Choroid plexus epithelial cell (primary cell): ENCODE measurements at regions not wholly inside any gene's neighbourhood (a gene's known extent, or its start where the extent isn't known, plus 50 kb on each side); places are given as distances from the start of the nearest gene placed in this dataset.
"Not testable (repeated sequence)": the region's sequence is repeated elsewhere in the genome, so short reads cannot be mapped to it uniquely, and the experiment has no call there.

Experiments used
- DNase-seq: peaks from one replicate; pipeline ENCODE4 v3.0.0-alpha.2; 2010; ENCODE audit warnings: low read depth
- H3K4me3 ChIP-seq: 2 replicates; pipeline ENCODE4 v1.5.1; 2011; ENCODE audit warnings: low read depth, mild to moderate bottlenecking, control low read depth, low read length, moderate library complexity
- TF ChIP-seq, protein P1 (sequence below): conservative IDR thresholded peaks from 2 replicates; pipeline ENCODE4 v1.5.1; 2011; ENCODE audit warnings: low read depth, mild to moderate bottlenecking, control low read depth, inconsistent platforms, low read length, moderate library complexity

DNA sequence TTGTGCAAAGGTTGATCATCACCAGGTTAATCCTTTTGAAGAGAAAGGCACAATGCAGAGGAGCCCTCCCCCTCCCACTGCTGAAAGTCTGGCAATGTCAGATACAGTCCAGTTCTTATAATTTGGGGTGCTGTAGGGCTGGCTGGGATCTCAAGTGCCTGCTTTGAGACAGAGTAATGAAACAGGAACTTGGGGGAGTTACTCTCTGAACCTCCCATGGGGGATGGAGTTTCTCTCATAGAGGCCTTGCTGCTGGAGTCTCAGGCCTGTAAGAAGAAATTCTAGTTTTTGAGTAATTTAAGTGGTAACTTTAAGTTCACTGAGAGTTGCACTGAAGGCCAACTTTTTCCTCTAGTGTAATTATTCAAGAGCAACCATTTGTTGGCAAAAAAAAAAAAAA, 410.5 kb downstream of the KCNRG start:
- no peak overlapping the region for H3K4me3 ChIP-seq
- DNase-seq, result no peak
- TF ChIP-seq, protein P1, sequence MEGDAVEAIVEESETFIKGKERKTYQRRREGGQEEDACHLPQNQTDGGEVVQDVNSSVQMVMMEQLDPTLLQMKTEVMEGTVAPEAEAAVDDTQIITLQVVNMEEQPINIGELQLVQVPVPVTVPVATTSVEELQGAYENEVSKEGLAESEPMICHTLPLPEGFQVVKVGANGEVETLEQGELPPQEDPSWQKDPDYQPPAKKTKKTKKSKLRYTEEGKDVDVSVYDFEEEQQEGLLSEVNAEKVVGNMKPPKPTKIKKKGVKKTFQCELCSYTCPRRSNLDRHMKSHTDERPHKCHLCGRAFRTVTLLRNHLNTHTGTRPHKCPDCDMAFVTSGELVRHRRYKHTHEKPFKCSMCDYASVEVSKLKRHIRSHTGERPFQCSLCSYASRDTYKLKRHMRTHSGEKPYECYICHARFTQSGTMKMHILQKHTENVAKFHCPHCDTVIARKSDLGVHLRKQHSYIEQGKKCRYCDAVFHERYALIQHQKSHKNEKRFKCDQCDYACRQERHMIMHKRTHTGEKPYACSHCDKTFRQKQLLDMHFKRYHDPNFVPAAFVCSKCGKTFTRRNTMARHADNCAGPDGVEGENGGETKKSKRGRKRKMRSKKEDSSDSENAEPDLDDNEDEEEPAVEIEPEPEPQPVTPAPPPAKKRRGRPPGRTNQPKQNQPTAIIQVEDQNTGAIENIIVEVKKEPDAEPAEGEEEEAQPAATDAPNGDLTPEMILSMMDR, result no peak

DNA sequence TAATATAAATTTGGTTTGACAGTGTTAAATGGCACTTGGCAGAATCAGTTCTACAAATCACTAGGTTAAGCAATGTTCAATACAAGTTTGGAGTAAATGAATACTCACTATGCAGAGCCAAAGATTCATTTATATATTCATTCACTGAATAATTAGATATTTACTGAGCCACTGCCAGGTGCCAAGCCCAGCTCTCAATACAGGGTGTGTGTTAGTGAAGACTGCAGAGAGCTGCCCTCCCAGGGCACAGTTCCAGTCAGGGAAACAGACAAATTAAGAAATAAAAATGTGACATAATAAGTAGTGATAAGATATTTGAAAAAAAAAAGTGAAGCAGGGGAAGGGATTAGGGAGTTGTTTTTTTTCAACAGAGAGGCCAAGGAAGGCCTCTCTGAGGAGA, 411.7 kb downstream of the KCNRG start:
- no peak overlapping the region for H3K4me3 ChIP-seq
- no peak for DNase-seq
- TF ChIP-seq, protein P1, result no peak

DNA sequence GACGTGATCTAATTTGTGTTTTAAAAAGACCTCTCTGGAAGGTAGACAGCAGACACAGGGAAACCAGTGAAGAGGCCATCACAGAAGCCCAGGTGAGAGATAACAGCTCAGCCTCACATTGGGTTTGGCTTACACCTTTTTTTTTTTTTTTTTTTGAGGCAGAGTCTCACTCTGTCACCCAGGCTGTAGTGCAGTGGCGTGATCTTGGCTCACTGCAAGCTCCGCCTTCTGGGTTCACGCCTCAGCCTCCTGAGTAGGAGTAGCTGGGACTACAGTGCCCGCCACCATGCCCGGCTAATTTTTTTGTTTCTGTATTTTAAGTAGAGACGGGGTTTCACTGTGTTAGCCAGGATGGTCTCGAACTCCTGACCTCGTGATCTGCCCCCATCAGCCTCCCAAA, 412.3 kb downstream of the KCNRG start:
- DNase-seq, H3K4me3 ChIP-seq: not testable (repeated sequence)

DNA sequence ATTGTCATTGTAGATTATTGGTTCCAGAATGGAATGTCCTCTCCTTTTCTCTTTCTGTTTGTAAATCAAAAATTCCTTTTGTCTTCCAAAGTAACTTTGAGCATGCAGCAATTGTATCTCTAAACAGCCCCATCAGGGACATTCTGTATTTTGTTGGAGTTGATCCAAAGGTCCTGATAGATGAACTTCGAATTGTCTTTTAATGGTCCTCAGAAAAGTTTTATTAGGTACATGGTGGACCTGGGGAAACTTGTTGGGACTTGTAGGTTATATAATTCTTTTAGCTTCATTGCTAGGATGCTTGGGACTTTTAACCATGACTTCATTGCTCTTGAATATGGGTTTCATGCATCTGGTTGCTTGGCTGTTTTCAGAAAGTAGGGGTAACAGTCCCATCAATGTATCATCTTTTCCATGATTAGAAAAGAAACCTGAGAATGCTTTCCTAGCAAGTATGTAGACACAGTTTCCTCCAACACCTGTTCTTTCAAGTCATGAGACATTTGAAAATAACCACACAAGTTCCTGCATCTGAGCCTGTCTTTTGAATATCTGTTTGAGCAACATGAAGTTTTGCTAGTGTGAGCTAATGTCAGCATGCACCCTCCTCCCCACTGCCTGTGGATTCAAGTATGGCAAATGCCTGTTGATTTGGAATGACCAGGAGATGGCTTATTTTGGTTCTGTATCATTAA, 413.1 kb downstream of the KCNRG start:
- no peak overlapping the region for H3K4me3 ChIP-seq
- TF ChIP-seq, protein P1, result no peak
- no peak for DNase-seq

DNA sequence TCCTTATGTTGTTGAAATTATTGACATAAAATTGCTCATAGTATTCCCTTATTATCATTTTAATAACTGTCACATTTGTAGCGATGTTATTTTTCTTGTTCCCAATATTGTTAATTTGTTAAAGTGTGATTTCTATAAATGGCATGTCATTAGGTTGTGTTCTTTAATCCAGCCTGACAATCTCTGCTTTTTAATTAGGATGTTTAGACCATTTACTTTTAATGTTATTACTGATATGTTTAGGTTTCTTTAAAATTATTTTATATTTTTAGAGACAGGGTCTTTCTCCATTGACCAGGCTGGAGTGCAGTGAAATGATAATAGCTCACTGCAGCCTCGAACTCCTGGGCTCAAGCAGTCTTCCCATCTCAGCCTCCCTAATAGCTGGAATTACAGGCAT, 408.5 kb downstream of the DLEU7 start:
- no peak for DNase-seq
- H3K4me3 ChIP-seq, result no peak overlapping the region
- TF ChIP-seq, protein P1, result no peak

DNA sequence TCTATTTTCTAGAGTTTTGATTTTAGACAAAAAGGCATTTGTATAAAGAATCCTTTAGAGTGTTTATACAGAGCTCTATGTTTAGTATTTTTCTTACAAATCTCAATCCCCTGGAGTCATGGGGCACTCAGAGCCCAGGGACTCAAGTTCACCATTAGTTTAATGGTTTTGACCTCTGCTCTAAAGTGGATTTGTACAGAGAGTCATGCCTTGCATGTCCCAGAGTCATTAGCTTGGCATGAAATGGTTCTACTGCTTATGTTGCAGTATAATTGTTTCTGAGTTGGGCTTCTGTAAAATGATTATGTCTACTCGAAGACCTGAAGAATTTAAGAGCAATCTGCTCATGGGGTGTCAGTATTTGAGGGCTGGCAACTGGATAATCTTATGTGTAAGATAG, 406.2 kb downstream of the DLEU7 start:
- no peak overlapping the region for H3K4me3 ChIP-seq
- TF ChIP-seq, protein P1, result no peak
- DNase-seq, result no peak

DNA sequence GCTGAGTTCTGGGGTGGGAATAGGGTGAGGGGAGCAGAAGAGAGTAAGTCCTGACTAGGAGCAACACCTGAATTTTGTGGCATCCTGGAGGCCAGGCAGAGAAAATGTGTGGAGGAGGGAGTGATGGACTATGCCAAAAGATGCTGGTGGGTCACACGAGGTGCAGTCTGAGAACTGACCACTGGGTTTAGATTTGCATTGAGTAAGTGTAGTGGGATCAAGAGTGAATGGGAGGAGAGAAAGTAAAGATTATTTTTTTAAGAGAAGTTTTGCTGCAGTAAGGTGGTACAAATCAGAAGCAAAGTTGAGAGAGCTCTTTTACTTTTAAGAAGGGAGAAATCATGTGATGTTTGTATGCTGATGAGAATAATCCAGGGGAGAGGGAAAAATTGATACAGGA, 405.1 kb downstream of the DLEU7 start:
- DNase-seq, result no peak
- no peak overlapping the region for H3K4me3 ChIP-seq
- TF ChIP-seq, protein P1, result no peak

DNA sequence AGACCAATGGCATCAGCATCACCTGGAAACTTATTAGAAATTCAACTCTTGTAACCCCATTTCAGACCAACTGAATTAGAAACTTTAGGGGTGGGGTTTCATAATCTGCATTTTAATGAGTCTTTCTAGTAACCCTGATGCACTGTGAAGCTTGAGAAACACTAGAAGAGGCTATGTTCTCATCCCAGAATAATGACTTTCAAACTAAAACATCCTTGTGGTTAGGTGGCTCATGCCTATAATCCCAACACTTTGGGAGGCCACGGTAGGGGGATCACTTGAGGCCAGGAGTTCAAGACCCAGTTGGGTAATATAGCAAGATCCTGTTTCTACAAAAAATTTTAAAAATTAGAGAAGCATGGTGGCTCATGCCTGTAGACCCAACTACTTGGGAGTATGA, 402.4 kb downstream of the DLEU7 start:
- no peak overlapping the region for H3K4me3 ChIP-seq
- no peak for DNase-seq
- TF ChIP-seq, protein P1, result no peak
